HEK293 (cell line): ENCODE measurements at regions not wholly inside any gene's neighbourhood (a gene's known extent, or its start where the extent isn't known, plus 50 kb on each side); places are given as distances from the start of the nearest gene placed in this dataset.

Experiments used
- SALL2 ChIP-seq: fragments of 450-650 bp; formaldehyde crosslinking; IDR thresholded peaks from 2 replicates; pipeline ENCODE4 v1.5.0; 2017; ENCODE audit warnings: missing biosample characterization, mild to moderate bottlenecking, missing genetic modification characterization, borderline replicate concordance
- ZNF10 ChIP-seq: fragments of 450-650 bp; formaldehyde crosslinking; IDR thresholded peaks from 2 replicates; pipeline ENCODE4 v1.5.1; 2017; ENCODE audit warnings: missing biosample characterization, missing genetic modification characterization
- ZNF274 ChIP-seq, 2 experiments: fragments of 200-500 bp in 1 of 2; fragments of 450-650 bp in 1 of 2; sonication (Bioruptor generic) in 1 of 2; formaldehyde crosslinking in 1 of 2; IDR thresholded peaks; 2 replicates each; pipeline versions ENCODE4 v1.5.1 to v1.6.1; 2014 to 2016; ENCODE audit warnings: borderline replicate concordance in 1 of 2, inconsistent platforms in 1 of 2, low read length in 1 of 2, missing biosample characterization in 1 of 2, missing genetic modification characterization in 1 of 2
- TF ChIP-seq, protein P1 (sequence below): fragments of 450-650 bp; formaldehyde crosslinking; IDR thresholded peaks from 2 replicates; pipeline ENCODE4 v1.5.1; 2016; ENCODE audit warnings: missing biosample characterization, missing genetic modification characterization

GRCh38 chr12:119245904-119246494, 67.3 kb downstream of the HSPB8 start:
- TF ChIP-seq, protein P1, sequence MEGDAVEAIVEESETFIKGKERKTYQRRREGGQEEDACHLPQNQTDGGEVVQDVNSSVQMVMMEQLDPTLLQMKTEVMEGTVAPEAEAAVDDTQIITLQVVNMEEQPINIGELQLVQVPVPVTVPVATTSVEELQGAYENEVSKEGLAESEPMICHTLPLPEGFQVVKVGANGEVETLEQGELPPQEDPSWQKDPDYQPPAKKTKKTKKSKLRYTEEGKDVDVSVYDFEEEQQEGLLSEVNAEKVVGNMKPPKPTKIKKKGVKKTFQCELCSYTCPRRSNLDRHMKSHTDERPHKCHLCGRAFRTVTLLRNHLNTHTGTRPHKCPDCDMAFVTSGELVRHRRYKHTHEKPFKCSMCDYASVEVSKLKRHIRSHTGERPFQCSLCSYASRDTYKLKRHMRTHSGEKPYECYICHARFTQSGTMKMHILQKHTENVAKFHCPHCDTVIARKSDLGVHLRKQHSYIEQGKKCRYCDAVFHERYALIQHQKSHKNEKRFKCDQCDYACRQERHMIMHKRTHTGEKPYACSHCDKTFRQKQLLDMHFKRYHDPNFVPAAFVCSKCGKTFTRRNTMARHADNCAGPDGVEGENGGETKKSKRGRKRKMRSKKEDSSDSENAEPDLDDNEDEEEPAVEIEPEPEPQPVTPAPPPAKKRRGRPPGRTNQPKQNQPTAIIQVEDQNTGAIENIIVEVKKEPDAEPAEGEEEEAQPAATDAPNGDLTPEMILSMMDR (tag by site-specific recombination): no peak
- TF ChIP-seq ZNF274 (IDR thresholded peaks at IDR 0.05; ENCODE audit: low read length): no peak
- no peak for TF ChIP-seq ZNF274 (tag by site-specific recombination; IDR thresholded peaks at IDR 0.05; ENCODE audit: borderline replicate concordance)
- no peak for TF ChIP-seq ZNF10 (tag by site-specific recombination)
- TF ChIP-seq SALL2 (tag by site-specific recombination): no peak
